ENCODE measurements at regions not wholly inside any gene's neighbourhood (a gene's known extent, or its start where the extent isn't known, plus 50 kb on each side); places are given as distances from the start of the nearest gene placed in this dataset.
"Not testable (repeated sequence)": the region's sequence is repeated elsewhere in the genome, so short reads cannot be mapped to it uniquely, and the experiment has no call there.

DNA sequence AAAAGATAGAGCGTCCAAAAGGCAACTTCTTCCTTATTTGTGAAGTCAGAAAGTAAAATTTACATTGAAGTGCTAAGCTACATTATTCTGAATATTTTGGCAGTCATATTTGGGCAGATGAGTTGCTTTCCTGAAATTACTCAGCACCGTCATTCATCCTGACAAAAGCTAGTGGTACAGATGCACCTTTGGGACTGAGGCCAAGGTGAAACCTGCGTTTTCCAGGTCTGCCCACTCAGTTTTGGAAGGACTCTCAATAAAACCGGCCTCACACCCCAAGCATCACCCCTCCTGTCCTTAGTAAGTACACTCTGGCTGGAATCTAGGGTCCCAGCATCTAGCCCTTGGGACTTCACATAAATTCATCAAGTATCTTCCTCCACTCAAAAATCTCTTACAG, 187.5 kb downstream of the TM9SF2 start:
- no peak overlapping the region for H3K4me3 ChIP-seq (ENCODE audit: low read depth, low read length)
- no peak for DNase-seq (ENCODE audit: extremely low spot score)
- 56% methylated on average over 4 of the region's 4 CpGs for WGBS

GRCh38 chr13:99687723-99688397, 186.6 kb downstream of the TM9SF2 start:
- no peak for DNase-seq (ENCODE audit: extremely low spot score)
- no peak overlapping the region for H3K4me3 ChIP-seq (ENCODE audit: low read depth, low read length)
- H3K4me1 ChIP-seq (ENCODE audit: insufficient read depth), result no peaks in the 10 kb centered on the region
- H3K27ac ChIP-seq (ENCODE audit: low read depth), result no peak overlapping the region
- H3K36me3 ChIP-seq (ENCODE audit: insufficient read depth), result no peaks in the 10 kb centered on the region
- WGBS, result 90% methylated on average over 5 of the region's 5 CpGs

More for the DNA sequence above, 187.5 kb downstream of the TM9SF2 start:
- H3K27ac ChIP-seq (ENCODE audit: low read depth), result no peak overlapping the region
- no peaks in the 10 kb centered on the region for H3K4me1 ChIP-seq (ENCODE audit: insufficient read depth)
- no peaks in the 10 kb centered on the region for H3K36me3 ChIP-seq (ENCODE audit: insufficient read depth)

DNA sequence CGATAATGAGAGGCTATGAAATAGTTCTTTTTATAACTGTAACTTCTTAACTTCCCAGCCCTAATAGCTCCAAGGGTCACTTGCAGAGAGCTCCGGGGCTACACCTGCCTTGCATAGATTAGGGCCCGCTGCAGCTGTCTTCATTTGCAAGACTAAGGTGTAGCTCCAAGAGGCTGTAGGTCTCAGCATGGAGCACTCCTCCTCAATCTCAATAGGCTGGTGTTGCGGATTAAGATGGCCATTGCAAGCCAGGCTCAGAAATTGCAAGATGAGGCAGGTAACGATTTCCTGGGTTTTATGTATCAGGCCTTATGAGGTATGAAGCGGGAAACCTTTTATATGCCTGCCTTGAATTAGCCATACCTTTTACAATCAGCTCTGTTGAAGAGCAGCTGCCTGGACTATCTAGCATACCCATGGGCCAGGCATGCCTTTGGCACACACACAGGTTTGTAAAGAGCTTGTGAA, 185.7 kb downstream of the TM9SF2 start:
- H3K36me3 ChIP-seq (ENCODE audit: insufficient read depth), result no peaks in the 10 kb centered on the region
- WGBS, result 72% methylated on average over 6 of the region's 6 CpGs
- no peaks in the 10 kb centered on the region for H3K4me1 ChIP-seq (ENCODE audit: insufficient read depth)
- no peak overlapping the region for H3K4me3 ChIP-seq (ENCODE audit: low read depth, low read length)
- H3K27ac ChIP-seq (ENCODE audit: low read depth), result no peak overlapping the region
- DNase-seq (ENCODE audit: extremely low spot score), result no peak

GRCh38 chr13:99686157-99686572, 184.9 kb downstream of the TM9SF2 start:
- Histone ChIP-seq H3K36me3 (ENCODE audit: insufficient read depth) (no peaks in the 10 kb centered on the region), H3K27ac (ENCODE audit: low read depth) (no peak overlapping the region), H3K4me1 (ENCODE audit: insufficient read depth) (no peaks in the 10 kb centered on the region), H3K4me3 (ENCODE audit: low read depth, low read length) (no peak overlapping the region)
- 41% methylated on average over 5 of the region's 5 CpGs for WGBS
- DNase-seq (ENCODE audit: extremely low spot score), result no peak

- no peak for DNase-seq (ENCODE audit: extremely low spot score)
- no peaks in the 10 kb centered on the region for H3K4me1 ChIP-seq (ENCODE audit: insufficient read depth)
- no peaks in the 10 kb centered on the region for H3K36me3 ChIP-seq (ENCODE audit: insufficient read depth)
- H3K4me3 ChIP-seq (ENCODE audit: low read depth, low read length), result no peak overlapping the region
- WGBS, result 87% methylated on average over 7 of the region's 7 CpGs
- H3K27ac ChIP-seq (ENCODE audit: low read depth), result no peak overlapping the region
Observed at GRCh38 chr13:99681695-99682094, 180.4 kb downstream of the TM9SF2 start.

DNA sequence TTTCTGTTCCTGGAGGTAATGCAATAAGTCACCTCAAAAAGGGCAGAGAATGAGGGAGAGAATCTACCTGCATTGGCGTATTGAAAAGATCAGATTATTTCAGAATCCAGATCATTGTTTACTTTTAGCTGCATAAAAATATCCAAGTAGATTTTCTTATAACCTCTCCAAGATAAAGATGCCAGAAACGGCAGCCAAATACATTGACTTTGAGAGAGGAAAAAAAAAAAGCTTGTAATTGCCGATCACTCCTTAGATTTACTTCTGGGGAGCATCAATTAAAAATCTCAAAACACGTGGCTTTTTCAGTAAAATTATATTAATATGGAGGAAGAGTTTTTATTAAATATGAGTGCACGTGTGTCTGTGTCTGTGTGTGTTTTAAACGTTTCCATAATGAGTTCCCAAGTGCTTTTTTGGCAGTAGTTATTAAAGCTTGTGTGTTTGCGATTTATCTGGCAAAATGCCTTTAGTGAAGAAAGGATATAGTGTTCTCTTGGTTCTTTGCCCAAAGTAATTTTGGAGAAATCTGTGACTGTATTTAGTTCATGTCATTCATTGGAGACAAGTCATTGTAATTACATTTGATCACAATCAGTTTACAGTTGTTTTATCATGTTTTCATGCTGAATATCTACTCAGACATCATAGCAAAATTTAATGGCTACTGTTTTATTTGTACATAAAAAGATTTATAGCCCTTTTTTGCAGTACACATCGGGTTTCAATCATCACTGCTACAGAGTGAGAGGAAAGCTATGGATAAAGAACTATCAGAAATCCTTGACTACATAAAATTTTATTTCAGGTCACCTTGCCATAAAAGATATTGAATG, 176.1 kb downstream of the TM9SF2 start:
- H3K36me3 ChIP-seq (ENCODE audit: insufficient read depth), result no peaks in the 10 kb centered on the region
- DNase-seq (ENCODE audit: extremely low spot score), result peak; percentile 51
- 17% methylated on average over 8 of the region's 8 CpGs for WGBS
- no peaks in the 10 kb centered on the region for H3K4me1 ChIP-seq (ENCODE audit: insufficient read depth)
- no peak overlapping the region for H3K27ac ChIP-seq (ENCODE audit: low read depth)
- H3K4me3 ChIP-seq (ENCODE audit: low read depth, low read length), result no peak overlapping the region

- Histone ChIP-seq H3K27ac (ENCODE audit: low read depth) (no peak overlapping the region), H3K4me1 (ENCODE audit: insufficient read depth) (no peaks in the 10 kb centered on the region), H3K4me3 (ENCODE audit: low read depth, low read length) (no peak overlapping the region), H3K36me3 (ENCODE audit: insufficient read depth) (no peaks in the 10 kb centered on the region)
- DNase-seq (ENCODE audit: extremely low spot score), result no peak
- WGBS, result 93% methylated on average over 4 of the region's 4 CpGs
Observed at GRCh38 chr13:99671746-99672145, 170.5 kb downstream of the TM9SF2 start.

DNA sequence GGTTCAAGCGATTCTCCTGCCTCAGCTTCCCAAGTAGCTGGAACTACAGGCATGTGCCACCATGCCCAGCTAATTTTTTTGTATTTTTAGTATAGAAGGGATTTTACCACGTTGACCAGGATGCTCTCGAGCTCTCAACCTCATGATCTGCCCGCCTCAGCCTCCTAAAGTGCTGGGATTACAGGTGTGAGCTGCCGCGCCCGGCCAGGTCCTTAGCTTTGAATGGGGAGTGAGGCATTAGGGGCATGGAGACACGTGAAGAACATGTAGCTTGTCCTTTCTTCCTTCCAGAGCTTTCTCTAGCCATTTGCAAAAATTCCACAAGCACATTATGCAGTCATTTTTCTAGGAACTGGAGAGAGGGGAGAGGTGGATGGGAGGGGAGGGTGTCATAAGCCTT, 167.8 kb downstream of the TM9SF2 start:
- 89% methylated on average over 8 of the region's 8 CpGs for WGBS
- not testable (repeated sequence) for H3K27ac ChIP-seq (ENCODE audit: low read depth); H3K4me1 ChIP-seq (ENCODE audit: insufficient read depth); H3K36me3 ChIP-seq (ENCODE audit: insufficient read depth); DNase-seq (ENCODE audit: extremely low spot score); H3K4me3 ChIP-seq (ENCODE audit: low read depth, low read length)

DNA sequence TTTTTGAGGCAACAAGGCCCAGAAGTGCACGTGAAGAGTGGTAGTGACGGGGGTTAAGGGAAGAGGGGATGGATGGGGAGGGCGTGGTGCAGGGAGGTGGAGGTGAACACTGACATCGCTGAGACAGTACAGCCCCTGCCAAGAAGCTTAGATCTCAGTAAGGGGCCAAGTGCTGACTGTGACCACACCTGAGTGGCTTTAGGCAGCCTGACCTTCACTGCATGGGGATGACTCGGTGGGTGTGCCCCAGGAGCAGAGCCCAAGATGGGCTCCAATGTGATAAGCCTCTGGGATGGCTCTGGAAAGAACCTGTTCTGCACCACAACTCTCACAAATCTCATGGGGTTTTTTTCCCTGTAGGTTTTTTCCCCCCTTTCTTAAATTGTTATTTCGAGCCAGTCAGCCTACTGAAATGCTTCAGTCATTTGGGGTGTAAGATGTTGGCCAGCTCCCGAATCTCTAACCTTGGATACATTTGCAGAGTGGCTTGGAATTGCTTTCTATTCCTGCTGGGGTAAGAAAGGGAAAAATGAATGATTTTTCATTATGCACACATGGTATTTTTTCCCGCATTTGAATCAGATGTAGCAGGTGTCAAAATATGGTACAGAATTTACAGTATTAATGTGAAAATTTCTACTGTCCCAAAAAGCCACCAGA, 165.0 kb downstream of the TM9SF2 start:
- Histone ChIP-seq H3K27ac (ENCODE audit: low read depth) (no peak overlapping the region), H3K4me3 (ENCODE audit: low read depth, low read length) (no peak overlapping the region), H3K4me1 (ENCODE audit: insufficient read depth) (no peaks in the 10 kb centered on the region), H3K36me3 (ENCODE audit: insufficient read depth) (no peaks in the 10 kb centered on the region)
- 79% methylated on average over 8 of the region's 8 CpGs for WGBS
- DNase-seq (ENCODE audit: extremely low spot score), result no peak

DNA sequence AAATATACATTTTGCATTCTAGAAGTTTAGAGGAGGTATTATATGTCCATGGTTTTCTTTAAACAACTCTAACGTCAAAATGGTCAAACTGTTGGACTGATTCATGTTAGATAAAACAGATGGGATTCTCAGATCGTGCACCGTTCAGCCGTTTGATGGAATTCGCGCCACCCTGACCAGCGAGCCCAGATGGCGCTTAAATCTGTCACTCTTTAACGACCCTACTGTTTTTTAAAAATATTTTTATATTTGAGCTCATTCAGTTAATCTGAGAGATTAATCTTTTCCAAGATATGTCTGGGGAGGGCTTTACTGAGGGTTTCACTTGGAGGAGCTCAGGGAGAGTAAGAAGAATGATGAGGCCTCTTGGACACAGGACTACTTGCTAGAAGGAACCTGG, 164.4 kb downstream of the TM9SF2 start:
- DNase-seq (ENCODE audit: extremely low spot score), result no peak
- H3K4me3 ChIP-seq (ENCODE audit: low read depth, low read length), result no peak overlapping the region
- WGBS, result 85% methylated on average over 9 of the region's 9 CpGs

DNA sequence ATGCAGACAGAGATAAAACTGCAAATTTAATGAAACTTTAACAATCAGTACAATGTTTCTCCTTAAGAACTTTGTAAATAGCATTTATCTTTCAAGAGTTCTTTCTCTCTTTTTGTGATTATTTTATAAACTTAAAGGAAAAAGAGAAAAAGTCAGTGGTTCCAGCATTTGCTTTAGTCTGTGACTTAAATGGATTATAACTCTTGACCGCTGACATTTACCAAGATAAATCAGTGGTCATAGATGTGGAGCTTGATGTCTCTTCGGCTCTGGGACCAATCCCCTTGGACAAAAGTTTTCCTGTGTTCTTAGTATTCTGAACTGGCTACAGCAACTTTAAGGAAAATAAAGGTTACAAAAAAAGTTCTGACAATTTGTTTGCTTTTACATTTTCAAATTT, 162.6 kb downstream of the TM9SF2 start:
- 79% methylated on average over 2 of the region's 2 CpGs for WGBS
- no peaks in the 10 kb centered on the region for H3K36me3 ChIP-seq (ENCODE audit: insufficient read depth)

More for the DNA sequence above, 164.4 kb downstream of the TM9SF2 start:
- H3K27ac ChIP-seq (ENCODE audit: low read depth), result no peak overlapping the region
- H3K4me1 ChIP-seq (ENCODE audit: insufficient read depth), result no peaks in the 10 kb centered on the region
- no peaks in the 10 kb centered on the region for H3K36me3 ChIP-seq (ENCODE audit: insufficient read depth)

DNA sequence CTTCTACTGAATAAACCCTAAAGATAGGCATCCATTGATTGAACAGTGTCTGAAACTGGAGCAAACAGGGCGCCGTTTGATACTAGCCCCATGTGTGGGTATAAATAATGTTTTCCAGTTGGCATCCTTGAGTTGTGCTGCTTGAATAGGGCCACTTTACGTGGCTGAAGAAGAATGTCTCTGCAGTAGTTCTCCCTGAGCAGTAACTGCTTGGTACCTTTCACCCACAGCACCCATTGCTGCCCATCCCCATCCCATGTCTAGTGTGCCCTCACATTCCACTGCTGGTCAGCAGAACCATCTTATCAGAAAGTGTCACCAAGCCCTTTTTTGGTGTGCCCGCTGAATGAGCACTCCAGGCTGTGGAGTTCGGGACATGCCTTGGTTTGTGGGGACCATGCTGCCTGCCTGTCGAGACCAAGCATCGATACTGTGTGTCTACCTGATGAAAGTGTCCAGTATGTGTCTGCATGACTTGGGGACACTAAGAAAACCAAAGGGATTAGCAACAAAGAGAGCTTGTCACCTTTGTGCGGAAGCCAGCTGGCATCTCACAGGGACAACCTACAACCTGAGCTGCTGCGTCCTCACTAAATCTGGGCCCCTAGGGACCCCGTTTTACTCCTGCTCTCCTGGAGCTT, 162.0 kb downstream of the TM9SF2 start:
- no peaks in the 10 kb centered on the region for H3K4me1 ChIP-seq (ENCODE audit: insufficient read depth)
- no peaks in the 10 kb centered on the region for H3K36me3 ChIP-seq (ENCODE audit: insufficient read depth)
- no peak for DNase-seq (ENCODE audit: extremely low spot score)
- no peak overlapping the region for H3K27ac ChIP-seq (ENCODE audit: low read depth)
- H3K4me3 ChIP-seq (ENCODE audit: low read depth, low read length), result no peak overlapping the region
- WGBS, result 91% methylated on average over 10 of the region's 10 CpGs

More for the DNA sequence above, 162.6 kb downstream of the TM9SF2 start:
- no peak for DNase-seq (ENCODE audit: extremely low spot score)
- Histone ChIP-seq H3K27ac (ENCODE audit: low read depth) (no peak overlapping the region), H3K4me3 (ENCODE audit: low read depth, low read length) (no peak overlapping the region), H3K4me1 (ENCODE audit: insufficient read depth) (no peaks in the 10 kb centered on the region)

DNA sequence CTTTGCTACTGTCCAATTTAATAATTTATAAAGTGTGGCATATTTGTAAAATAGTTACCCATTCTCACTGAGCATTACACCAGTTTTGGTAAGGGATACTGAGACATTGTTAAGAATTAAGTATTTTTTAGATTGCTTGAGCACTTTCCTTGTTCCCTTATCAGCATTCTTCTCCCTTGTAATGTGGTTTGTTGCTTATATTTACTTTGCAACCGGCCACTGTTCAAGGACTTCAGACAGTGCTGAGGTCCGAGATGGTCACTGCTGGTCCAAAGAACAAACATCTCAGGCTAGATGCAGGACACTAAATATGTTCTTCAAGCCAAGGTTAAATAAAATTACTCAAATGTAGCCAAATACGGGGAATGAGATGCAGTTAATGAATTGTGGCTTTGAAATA, 161.4 kb downstream of the TM9SF2 start:
- Histone ChIP-seq H3K27ac (ENCODE audit: low read depth) (no peak overlapping the region), H3K36me3 (ENCODE audit: insufficient read depth) (no peaks in the 10 kb centered on the region), H3K4me1 (ENCODE audit: insufficient read depth) (no peaks in the 10 kb centered on the region), H3K4me3 (ENCODE audit: low read depth, low read length) (no peak overlapping the region)
- 71% methylated on average over 3 of the region's 3 CpGs for WGBS
- no peak for DNase-seq (ENCODE audit: extremely low spot score)
